ENCODE measurements at regions not wholly inside any gene's neighbourhood (a gene's known extent, or its start where the extent isn't known, plus 50 kb on each side); places are given as distances from the start of the nearest gene placed in this dataset.

DNA sequence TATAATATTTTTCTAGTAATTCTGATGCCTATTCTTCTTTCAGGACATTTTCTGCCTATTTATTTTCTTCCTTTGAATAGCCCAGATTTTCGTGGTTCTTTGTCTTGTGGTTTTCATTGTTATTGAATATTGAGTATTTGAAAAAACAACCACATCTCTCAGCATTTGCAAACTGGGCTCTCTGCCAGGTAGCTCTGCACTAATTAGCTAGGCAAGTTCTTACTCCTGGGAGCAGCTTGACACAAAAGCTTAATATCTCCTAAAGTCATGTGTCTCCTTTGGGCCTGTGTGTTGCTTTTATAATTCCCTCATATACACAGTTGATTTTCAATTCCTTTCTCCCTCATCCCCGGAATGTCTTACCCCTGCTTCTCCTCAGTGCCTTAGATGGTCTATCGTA lies 413.5 kb upstream of the GRIA3 start:
- no peak for DNase-seq (ENCODE audit: low read depth)

DNA sequence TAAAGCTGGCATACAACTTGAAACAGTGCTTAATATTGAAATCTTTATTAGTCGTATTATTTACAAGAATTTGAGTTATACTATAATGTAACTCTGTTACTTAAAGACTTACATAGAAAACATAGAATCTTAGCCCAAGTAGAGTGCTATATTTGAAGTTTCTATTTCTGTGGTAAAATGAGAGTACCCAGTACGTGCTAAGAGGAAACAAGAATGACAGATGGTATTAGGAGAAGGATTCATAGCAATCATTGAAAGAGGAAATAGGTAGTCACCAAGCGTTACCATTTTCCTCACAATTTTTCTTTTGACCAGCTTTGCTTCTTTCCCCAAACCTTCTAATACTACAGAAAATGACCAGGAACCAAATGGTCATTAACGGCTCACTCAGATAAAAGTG lies 412.1 kb upstream of the GRIA3 start:
- DNase-seq (ENCODE audit: low read depth): no peak

DNA sequence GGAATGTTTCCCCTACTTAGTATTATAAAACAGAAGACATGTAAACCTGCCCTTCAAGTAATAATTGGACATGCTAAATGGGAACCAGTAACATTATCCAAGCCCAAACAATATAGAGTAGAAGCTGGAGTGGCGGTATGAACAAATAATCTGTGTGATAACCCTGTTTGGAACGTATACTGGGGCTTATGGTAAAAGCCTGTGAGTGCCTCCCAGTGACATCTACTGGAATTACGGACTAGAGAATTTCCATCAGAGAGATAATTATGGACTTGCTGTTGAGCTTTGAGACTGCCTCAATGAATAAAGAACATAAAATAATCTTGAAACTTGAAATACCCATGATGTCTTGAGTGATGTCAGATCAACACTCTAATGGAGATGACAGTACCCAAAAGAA lies 406.3 kb upstream of the GRIA3 start:
- DNase-seq (ENCODE audit: low read depth): no peak

DNA sequence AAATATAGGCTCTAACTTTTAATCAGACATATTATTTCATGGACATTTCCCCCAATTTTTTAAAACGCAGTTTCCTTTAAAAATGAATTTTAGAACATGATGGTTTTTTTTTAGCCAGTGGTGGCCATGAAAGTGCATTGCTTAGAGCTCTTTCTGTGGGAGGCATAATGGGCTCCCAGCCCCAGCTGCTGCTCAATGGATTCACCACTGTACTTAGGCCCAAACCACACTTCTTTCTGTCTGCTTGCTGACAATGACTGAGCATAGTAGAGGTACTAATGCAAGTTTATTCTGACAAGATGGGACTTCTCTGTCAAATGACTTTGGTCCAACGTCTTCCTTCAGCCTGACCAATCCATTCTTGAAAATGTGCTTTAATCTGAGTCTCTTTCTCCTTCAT lies 400.2 kb upstream of the GRIA3 start:
- no peak for DNase-seq (ENCODE audit: low read depth)

DNA sequence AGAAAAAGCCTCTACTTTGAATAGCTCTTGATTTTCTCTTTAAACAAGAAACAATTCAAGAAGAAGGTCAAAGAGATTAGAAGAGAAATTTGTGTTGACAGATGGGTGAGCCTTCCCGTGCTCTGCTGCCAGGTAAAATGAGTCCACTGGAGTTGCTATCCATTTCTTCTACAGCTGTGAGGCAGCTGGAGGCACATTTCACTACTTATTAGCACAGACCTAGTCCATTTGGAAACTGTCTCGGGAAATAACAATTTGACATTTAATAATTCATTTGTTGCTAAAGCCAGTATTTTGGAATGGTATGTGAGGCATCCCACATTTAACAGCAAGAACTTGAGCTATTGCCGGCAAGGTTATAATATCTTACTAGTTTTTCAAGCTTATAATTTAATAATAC lies 396.8 kb upstream of the GRIA3 start:
- DNase-seq (ENCODE audit: low read depth): no peak

DNA sequence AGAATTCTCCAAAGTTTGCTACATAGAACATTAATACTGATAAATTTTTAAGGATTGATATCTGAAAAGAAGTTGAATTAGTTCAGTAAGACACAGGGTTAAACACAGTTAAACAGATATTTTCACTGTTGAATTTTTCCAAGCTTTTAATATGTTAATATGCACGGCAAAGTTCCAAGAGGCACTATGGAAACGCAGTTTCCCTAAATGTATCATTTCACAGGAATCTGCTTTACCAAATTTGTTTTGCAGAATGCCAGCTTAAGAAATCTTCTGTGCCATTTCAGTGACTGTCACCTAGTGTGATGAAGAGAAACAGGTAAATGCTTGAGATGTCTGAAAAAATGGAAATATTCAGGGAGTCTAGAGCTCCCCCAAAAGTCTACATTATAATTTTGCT lies 395.9 kb upstream of the GRIA3 start:
- no peak for DNase-seq (ENCODE audit: low read depth)

DNA sequence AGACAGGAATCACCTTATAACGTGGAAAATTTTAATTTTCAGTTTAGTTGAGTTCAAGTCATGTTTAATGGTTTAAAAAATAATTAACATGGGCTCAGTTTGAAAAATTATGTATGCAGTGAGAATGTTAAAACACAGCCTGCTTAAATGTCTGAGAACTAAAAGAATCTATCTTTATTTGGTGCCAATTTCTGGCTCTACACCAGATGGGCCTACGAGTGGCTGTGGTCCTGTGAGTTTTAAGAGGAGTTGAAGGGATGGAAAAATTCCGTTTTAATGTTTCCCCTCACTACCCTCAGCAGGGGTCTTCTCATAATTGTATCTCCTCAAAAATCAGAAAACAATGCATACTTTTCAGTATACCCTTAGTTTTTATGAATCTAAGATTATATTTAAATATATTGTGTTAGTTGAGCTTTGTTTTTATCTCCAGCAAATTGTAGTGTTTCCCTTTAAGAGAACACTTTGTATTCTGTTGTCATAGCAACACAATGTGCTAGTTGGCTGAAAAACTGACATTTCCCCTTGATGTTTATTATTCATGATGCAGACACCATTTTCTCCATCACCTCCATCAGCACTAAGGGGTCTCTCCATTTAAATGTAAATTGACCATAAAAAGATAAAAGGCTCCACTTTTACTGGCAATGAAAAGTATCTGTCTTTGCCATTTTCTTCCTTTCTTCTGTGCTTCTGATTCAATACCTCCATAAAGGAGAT lies 393.5 kb upstream of the GRIA3 start:
- no peak for DNase-seq (ENCODE audit: low read depth)

DNA sequence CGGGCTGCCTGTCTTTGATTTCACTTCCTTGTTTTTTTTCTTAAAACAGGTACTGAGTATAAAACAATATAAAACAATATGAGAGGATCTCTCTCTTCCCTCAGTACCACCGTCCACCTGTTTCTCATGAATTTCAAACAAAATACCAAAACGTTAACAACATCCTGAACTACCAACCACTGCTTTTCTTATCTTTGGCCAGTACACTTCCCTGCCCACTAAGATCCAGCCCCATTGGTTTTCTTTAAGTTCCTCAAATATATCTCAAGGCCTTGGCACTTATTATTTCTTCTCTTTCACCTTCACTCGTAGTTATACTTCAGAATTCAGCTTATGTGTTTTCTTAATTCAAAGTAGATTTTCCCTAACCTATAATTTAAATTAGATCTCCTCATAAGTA lies 370.2 kb upstream of the GRIA3 start:
- DNase-seq (ENCODE audit: low read depth): no peak

DNA sequence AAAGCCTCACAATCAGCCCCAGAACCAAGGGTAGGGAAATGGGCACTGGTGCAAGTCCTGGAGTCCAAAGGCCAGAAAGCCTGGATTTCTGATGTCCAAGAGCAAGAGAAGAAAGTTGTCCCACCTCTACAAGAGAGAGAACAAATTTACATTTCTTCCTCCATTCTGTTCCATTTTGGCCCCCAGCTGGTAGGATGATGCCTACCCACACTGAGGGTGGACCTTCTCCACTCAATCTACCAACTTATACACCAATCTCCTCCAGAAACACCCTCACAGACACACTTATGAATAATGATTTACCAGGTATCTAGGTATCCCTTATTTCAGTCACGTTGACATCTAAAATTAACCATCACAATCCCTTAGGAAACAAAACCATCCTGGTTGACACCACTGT lies 367.8 kb upstream of the GRIA3 start:
- DNase-seq (ENCODE audit: low read depth): no peak

DNA sequence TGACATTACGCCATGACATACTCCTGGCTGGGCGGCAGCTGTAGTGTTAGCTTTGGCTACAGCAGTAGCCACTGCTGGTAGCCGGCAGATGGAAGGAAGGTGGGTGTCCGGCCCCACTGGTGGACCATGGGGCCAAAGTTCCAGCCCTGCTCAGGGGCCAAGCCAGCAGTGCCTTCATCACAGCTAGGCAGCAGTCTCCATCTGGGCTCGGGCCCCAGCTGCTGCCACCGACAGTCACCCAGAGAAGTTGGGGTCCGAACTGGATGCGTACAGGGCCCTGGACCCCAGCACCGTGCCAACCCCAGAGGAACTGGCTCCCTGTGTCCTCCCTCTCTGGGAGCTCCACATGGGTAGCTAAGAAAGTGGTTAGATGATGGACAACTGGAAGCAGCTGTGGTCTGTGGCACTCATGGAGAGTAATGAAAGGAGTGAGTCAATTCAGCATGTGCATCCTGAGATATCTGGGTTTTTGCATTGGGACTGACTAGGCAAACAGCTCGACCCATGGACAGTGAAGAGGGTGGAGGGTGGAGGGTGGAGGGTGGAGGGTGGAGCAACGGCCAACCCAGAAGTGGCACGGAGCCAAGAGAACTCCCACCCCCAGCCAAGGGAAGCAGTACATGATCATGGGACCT lies 366.6 kb upstream of the GRIA3 start:
- no peak for DNase-seq (ENCODE audit: low read depth)

DNA sequence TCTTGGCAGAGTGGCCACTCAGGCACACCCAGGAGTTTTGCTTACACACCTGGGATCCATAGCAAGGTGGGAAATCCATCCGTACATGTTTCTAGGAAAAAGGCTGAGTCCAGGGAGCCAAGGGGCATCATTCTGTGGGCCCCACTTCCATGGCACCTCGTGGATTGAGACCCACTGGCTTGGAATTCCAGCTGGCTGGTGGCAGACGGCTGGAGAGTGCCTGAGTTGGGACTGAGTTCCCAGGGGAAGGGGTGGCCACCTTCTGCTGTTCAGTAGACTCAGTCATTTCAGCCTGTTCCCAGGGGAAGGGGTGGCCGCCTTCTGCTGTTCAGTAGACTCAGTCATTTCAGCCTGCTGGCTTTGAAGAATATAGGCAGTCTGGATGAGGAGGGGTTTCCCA lies 366.0 kb upstream of the GRIA3 start:
- no peak for DNase-seq (ENCODE audit: low read depth)

DNA sequence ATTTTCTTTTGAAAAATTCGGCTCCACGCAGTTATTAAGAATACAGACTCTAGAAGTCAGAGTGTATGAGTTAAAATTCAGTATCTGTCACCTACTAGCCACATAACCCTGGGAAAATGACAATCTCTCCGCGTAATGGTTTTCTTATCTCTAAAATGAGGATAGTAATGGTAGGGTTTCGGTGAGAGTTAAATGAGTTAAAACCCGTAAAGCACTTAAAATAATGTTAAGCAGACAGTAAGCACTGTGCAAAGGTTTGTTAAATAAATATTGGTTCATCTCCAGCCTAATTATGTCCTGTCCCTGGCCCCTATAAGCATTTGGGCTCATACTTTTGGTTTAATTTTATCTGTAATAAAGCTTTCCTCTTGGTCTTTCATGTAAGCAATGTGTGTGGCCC lies 350.8 kb upstream of the GRIA3 start:
- DNase-seq (ENCODE audit: low read depth): no peak

DNA sequence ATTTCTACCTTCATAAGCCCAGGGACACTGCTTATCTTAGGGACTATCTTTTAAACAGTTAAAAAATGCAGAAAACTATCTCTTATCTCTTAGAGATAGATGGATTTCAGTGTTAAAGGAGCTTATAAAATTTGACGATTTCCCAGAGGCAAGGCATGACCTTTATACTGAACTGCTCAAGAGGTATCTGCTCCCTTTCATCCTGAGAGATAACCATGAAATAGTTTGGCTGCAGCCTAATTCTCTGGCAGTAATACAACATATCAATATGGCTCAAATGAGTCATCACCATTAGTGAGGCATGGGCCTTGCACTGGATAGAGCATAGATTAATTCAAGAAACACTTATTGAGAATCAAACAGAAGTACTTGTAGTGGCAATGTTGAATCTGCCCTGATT lies 348.2 kb upstream of the GRIA3 start:
- no peak for DNase-seq (ENCODE audit: low read depth)

DNA sequence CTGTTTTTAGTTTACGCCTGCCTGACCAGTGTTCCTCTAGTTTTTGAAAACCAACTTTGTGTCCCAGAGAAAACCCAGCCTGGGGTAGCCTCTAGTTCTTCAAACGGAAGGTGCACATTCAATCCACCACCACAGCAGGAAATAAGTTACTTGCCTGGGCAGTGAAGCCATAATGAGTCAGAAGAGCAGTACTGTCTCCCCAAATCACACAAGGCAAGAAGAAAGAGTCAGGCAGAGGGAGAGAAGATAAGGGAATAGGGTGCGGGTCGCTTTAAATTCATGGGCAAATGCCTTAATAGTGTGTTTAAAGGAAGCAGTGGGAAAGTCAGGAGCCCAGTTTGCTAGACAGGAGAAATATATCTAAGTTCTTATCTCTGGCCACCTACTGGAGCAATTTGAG lies 333.8 kb upstream of the GRIA3 start:
- DNase-seq (ENCODE audit: low read depth): no peak

DNA sequence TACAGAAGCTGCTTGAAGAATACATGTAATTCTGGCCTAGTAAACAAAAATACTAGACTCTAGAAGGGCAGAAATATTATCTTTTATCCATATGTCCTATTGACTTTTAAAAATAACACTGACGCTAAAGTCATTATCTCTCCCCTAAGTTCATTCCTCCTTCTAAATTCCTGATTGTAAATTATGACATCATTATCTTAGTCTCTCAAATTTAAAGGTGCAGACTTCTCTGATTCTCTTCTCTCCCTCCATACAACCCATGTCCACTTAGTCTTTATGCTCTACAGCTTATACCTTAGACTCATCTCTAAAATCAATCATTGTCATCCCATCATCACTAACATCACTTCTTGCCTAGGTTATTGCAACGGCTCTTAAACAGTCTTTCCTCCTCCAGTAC lies 327.9 kb upstream of the GRIA3 start:
- DNase-seq (ENCODE audit: low read depth): no peak

DNA sequence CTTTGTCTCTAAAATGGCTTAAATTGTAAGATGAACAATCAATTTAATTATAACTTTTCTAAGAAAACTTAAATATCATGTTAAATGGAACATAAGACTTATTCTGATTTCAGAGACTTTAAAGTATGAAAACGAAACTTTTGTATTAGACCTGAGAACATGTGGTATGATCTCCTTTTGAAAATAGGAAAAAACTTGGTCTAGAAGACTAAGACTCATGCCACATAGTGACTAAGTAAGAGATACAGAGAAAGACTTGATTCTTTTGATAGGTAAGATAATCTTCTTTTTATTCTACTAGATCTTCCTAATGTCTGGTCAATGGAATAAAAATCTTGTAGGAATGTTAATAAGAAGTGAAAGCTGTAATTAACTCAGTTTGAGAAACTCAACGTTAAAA lies 326.3 kb upstream of the GRIA3 start:
- no peak for DNase-seq (ENCODE audit: low read depth)

DNA sequence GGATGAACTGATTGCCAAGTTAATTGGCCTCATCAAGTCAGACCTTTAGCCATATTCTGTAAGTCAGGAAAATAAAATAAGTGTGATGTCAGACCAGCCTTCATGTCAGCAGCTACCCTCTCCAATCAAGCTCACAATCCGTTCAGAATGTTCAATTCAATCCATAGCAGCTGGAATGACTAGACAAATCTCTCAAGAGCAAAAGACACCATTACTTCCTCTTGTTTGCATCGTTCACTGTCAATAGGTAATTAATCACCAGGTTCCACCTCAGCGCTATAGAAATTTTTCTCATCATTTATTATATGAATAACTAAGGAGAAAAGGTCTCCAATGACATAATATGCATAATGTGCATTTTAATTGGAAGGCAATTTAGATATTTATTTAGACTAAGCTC lies 321.0 kb upstream of the GRIA3 start:
- no peak for DNase-seq (ENCODE audit: low read depth)

DNA sequence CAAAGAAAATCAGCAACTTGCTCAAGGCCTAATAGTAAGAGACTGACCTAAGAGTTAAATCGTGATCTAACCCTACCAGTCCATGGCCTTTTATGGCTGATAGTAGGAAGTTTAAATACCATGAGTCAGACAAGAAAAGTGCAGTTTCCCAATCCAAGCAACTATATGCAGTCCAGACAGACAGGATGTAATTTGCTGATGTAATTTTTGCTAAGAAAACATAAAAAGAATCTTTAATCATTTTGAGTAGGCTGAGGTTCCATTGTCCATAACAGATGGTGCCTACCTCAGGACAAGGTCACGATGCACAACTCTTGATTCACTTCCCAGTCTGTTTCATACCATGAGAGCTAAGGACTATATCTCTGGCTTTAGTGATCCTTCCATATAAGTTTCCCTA lies 317.5 kb upstream of the GRIA3 start:
- DNase-seq (ENCODE audit: low read depth): no peak

DNA sequence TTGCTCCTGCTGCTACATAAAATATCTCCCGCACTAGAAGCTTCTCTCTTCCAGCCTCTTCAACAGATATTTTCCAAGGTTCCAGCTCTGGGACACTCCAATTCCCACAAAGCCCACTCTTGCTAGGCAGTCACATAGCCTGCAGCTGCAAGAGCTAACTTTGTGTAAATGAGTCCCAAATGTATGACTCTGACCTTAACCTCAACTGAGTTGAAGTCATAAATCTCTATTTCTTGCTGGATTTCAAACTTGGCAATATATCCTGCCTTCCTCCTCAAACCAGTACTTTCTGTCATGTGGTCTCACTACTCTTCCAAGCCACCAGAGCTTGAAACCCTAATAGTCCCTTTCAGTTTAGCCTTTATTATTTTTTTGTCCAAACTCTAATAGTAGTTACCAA lies 315.4 kb upstream of the GRIA3 start:
- no peak for DNase-seq (ENCODE audit: low read depth)

DNA sequence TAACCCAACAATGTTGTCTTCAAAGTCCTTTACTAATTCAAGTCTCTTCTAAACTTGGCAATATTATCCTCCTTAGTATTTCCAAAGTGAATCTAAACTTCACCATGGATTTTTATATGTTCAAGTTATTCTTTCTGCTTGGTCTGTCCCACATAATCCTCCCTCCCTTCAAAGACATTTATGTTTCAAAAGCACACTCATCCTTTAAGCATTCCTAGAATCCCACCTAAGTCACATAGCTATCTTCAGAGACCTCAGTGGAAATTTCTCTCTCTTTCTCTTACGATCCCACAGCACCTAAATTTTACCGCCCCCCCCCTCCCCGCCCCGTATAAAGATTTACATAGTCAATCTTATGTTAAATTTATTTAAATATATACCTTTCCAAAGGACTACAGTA lies 314.9 kb upstream of the GRIA3 start:
- no peak for DNase-seq (ENCODE audit: low read depth)

DNA sequence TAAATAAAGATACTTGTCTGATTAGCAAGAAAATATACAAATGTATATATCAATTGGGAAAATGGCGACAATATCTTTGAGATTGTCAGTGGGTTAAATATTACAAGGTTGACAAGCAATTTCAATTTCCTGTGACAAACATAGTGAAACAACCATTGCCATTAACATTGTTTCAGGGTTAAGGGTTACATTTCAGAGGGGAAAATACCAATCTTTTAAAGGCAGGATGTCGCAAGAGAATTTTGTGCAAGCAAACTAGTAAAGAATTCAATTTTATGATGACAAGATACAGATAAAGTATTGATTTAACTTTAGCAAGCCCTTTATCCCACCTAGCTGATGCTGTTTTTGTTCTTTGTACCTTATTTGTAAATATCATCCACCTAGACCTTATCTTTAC lies 305.8 kb upstream of the GRIA3 start:
- no peak for DNase-seq (ENCODE audit: low read depth)

DNA sequence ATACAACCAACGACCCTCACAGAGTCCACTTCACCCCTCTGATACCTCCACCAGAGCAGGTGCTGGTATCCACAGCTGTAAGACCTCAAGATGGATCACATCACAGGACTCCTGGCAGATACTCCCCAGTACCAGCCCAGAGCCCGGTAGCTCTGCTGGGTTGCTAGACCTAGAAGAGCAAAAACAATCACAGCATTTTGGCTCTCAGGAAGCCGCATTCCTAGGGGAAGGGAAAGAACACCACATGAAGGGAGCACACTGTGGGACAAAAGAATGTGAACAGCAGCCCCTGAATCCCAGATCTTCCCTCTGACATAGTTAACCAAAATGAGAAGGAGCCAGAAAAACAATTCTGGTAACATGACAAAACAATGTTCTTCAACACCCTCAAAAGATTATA lies 303.1 kb upstream of the GRIA3 start:
- no peak for DNase-seq (ENCODE audit: low read depth)

DNA sequence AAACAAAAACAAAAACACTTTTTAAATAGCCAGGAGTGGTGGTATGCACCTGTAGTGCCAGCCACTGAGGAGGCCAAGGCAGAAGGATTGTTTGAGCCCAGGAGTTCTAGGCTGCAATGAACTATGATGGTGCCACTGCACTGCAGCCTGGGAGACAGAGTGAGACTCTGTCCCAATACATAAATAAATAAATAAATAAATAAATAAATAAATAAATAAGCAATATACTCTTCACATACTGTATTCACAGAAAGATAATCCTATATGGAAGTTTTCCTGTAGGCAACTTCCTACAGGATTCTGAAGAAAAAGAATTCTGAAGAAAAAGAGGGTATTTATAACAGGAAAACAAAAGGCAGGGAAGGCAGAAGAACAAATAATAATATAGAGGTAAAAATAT lies 293.3 kb upstream of the GRIA3 start:
- no peak for DNase-seq (ENCODE audit: low read depth)

DNA sequence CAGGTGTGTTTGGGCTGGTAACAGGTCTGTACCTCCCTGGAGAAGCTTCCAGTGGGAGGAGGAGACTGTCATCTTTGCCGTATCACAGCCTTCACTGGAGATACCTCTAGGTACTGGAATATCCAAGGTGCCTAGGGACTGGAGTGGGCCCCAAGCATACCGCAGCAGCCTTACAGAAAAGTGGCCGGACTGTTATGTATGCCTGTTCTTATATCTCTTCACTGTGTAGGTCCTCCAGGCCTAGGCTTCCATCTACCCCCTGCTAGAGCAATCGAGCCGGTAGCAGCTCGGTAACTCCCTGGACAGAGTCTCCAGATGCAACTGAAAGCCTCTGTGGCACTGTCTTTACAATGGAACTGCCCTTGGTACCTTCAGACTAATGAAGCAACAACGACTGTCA lies 277.4 kb upstream of the GRIA3 start:
- no peak for DNase-seq (ENCODE audit: low read depth)
